IMR-90 (cell line): ENCODE measurements at regions not wholly inside any gene's neighbourhood (a gene's known extent, or its start where the extent isn't known, plus 50 kb on each side); places are given as distances from the start of the nearest gene placed in this dataset.

Experiments used
- ATAC-seq: fragments of 200-7000 bp; cut with Tn5 transposase; 2 replicates; pipeline ENCODE4 v1.9.1; 2020; ENCODE audit warnings: low read depth, mild to moderate bottlenecking, moderate library complexity
- BruUV-seq: library from RNA; stranded (reverse); fragments of 400-500 nt; replicated peaks from 2 replicates; lab custom pipeline; 2021; lab: Mats Ljungman, UMichigan
- CTCF ChIA-PET: fragments of 300-600 bp; formaldehyde crosslinking; extraction: SDS; loops from one replicate; lab custom pipeline; 2021; ENCODE audit warnings: antibody characterized with exemption; lab: Yijun Ruan, JAX
- POLR2A ChIA-PET: fragments of 300-600 bp; sonication (Branson Sonifier 250); formaldehyde crosslinking; loops from one replicate; lab custom pipeline; 2022; ENCODE audit warnings: antibody characterized with exemption; ENCODE audit not compliant: unreplicated experiment; lab: Charles Lee
- DNase-seq: peaks from one replicate; pipeline ENCODE4 v3.0.0; 2013
- H2AFZ ChIP-seq: replicated peaks from 2 replicates; pipeline ENCODE3; 2013; ENCODE audit warnings: low read length, mild to moderate bottlenecking; ENCODE audit not compliant: poor library complexity
- H2AK5ac ChIP-seq: 2 replicates; pipeline ENCODE4 v1.6.1; 2013; ENCODE audit warnings: low read depth, low read length, inconsistent platforms
- H2AK9ac ChIP-seq: replicated peaks from 2 replicates; pipeline ENCODE3; 2013; ENCODE audit warnings: mild to moderate bottlenecking, low read depth, low read length, moderate library complexity; ENCODE audit not compliant: poor library complexity
- H2BK120ac ChIP-seq: 2 replicates; pipeline ENCODE4 v1.6.1; 2013; ENCODE audit warnings: low read depth, low read length, inconsistent platforms
- H2BK15ac ChIP-seq: 3 replicates; pipeline ENCODE4 v1.6.1; 2013; ENCODE audit warnings: low read depth, low read length, inconsistent platforms
- H2BK20ac ChIP-seq: 2 replicates; pipeline ENCODE4 v1.6.1; 2013; ENCODE audit warnings: low read depth, mild to moderate bottlenecking, inconsistent platforms, low read length, moderate library complexity
- H2BK5ac ChIP-seq: 2 replicates; pipeline ENCODE4 v1.6.1; 2013; ENCODE audit warnings: mild to moderate bottlenecking, low read depth, low read length, inconsistent platforms; ENCODE audit not compliant: poor library complexity, severe bottlenecking
- H3K14ac ChIP-seq: replicated peaks from 2 replicates; pipeline ENCODE4 v1.6.1; 2013; ENCODE audit warnings: low read depth, low read length, inconsistent platforms
- H3K18ac ChIP-seq: 2 replicates; pipeline ENCODE4 v1.6.1; 2013; ENCODE audit warnings: low read depth, low read length, control low read depth
- H3K23ac ChIP-seq: 2 replicates; pipeline ENCODE4 v1.6.1; 2013; ENCODE audit warnings: low read depth, low read length, inconsistent platforms
- H3K27ac ChIP-seq: 2 replicates; pipeline ENCODE4 v1.5.1; 2013; ENCODE audit warnings: mild to moderate bottlenecking, control low read depth, low read length; ENCODE audit not compliant: insufficient read depth
- H3K27me3 ChIP-seq: 2 replicates; pipeline ENCODE4 v1.6.1; 2013; ENCODE audit warnings: low read length; ENCODE audit not compliant: control insufficient read depth, insufficient read depth
- H3K36me3 ChIP-seq: 2 replicates; pipeline ENCODE4 v1.6.1; 2013; ENCODE audit warnings: low read length, mixed read lengths; ENCODE audit not compliant: control insufficient read depth, insufficient read depth
- H3K4ac ChIP-seq: 2 replicates; pipeline ENCODE4 v1.6.1; 2013; ENCODE audit warnings: low read depth, low read length, inconsistent platforms
- H3K4me1 ChIP-seq: 2 replicates; pipeline ENCODE4 v1.6.1; 2013; ENCODE audit warnings: low read length, mixed read lengths; ENCODE audit not compliant: control insufficient read depth, insufficient read depth
- H3K4me2 ChIP-seq: 2 replicates; pipeline ENCODE4 v1.6.1; 2013; ENCODE audit warnings: low read depth, mild to moderate bottlenecking, control low read depth, low read length, moderate library complexity
- H3K4me3 ChIP-seq: 2 replicates; pipeline ENCODE4 v1.5.1; 2013; ENCODE audit warnings: low read depth, mild to moderate bottlenecking, control low read depth, low read length, moderate library complexity; ENCODE audit not compliant: insufficient read depth
- H3K56ac ChIP-seq: 2 replicates; pipeline ENCODE4 v1.6.1; 2013; ENCODE audit warnings: low read length, inconsistent platforms; ENCODE audit not compliant: insufficient read depth; ENCODE audit errors: extremely low read depth
- H3K79me1 ChIP-seq, 2 experiments: 2 replicates each; pipeline ENCODE4 v1.6.1; 2013; ENCODE audit warnings: low read length in 2 of 2, inconsistent platforms in 1 of 2, low read depth in 1 of 2
- H3K9ac ChIP-seq: 2 replicates; pipeline ENCODE4 v1.6.1; 2013; ENCODE audit warnings: low read depth, low read length, control low read depth
- H3K9me1 ChIP-seq: 2 replicates; pipeline ENCODE4 v1.6.1; 2013; ENCODE audit warnings: low read length, inconsistent platforms; ENCODE audit not compliant: insufficient read depth
- H3K9me3 ChIP-seq: 2 replicates; pipeline ENCODE4 v1.6.1; 2013; ENCODE audit warnings: low read length; ENCODE audit not compliant: control insufficient read depth, insufficient read depth
- H4K20me1 ChIP-seq: 2 replicates; pipeline ENCODE4 v1.6.1; 2013; ENCODE audit warnings: low read length, inconsistent platforms; ENCODE audit not compliant: insufficient read depth
- H4K5ac ChIP-seq: 2 replicates; pipeline ENCODE4 v1.6.1; 2013; ENCODE audit warnings: mild to moderate bottlenecking, low read depth, low read length, control low read depth
- H4K8ac ChIP-seq, 2 experiments: 2 replicates each; pipeline ENCODE4 v1.6.1; 2013; ENCODE audit warnings: low read depth in 2 of 2, low read length in 2 of 2, control low read depth in 1 of 2, inconsistent platforms in 1 of 2
- H4K91ac ChIP-seq: 2 replicates; pipeline ENCODE4 v1.6.1; 2013; ENCODE audit warnings: low read depth, low read length, inconsistent platforms; ENCODE audit not compliant: insufficient read depth
- MAFK ChIP-seq: IDR thresholded peaks from 2 replicates; pipeline ENCODE4 v1.6.1; 2012; ENCODE audit warnings: low read depth, low read length, improper control_type of control experiment
- SMC3 ChIP-seq: fragments of 150-350 bp; IDR thresholded peaks from 2 replicates; pipeline ENCODE4 v1.6.1; 2016; ENCODE audit warnings: low read depth, mild to moderate bottlenecking, antibody characterized with exemption, low read length, moderate library complexity
- USF2 ChIP-seq: fragments of 150-350 bp; IDR thresholded peaks from 2 replicates; pipeline ENCODE4 v1.6.1; 2017; ENCODE audit warnings: mild to moderate bottlenecking, antibody characterized with exemption, low read length, low read depth
- WGBS, 2 experiments: methylation state at CpG; one replicate each; pipeline versions ENCODE4 v1.1.5 to v1.1.7; 2013; ENCODE audit warnings: missing lambda C conversion rate in 2 of 2; ENCODE audit not compliant: insufficient read length in 1 of 2; ENCODE audit errors: extremely low coverage in 2 of 2; 5-methylcytosine and 5-hydroxymethylcytosine counted together
- dilution Hi-C: fragments of 300-500 bp; cut with HindIII; formaldehyde crosslinking; loops from one replicate; pipeline ENCODE4 v1.14.3; 2018; ENCODE audit warnings: low sequenced_read_pairs; ENCODE audit not compliant: unreplicated experiment
- in situ Hi-C: fragments of 300-500 bp; cut with MboI; formaldehyde crosslinking; loops from 3 replicates; pipeline ENCODE4 v1.14.3; 2019; ENCODE audit warnings: low sequenced_read_pairs, inconsistent platforms, mixed read lengths
- intact Hi-C: fragments of 100-400 bp; cut with micrococcal nuclease; formaldehyde crosslinking; loops from 2 replicates; pipeline ENCODE4 v1.10.0; 2022

- no peak overlapping the region for H3K4me2 ChIP-seq
- no peaks in the 10 kb centered on the region for H4K20me1 ChIP-seq
- no peak overlapping the region for H2AK9ac ChIP-seq
- POLR2A ChIA-PET = no interaction called here
- H3K4ac ChIP-seq = no peak overlapping the region
- no peak overlapping the region for H4K91ac ChIP-seq
- no peaks in the 10 kb centered on the region for H3K36me3 ChIP-seq
- no peak overlapping the region for H2BK5ac ChIP-seq
- no peaks in the 10 kb centered on the region for H3K79me1 ChIP-seq
- ATAC-seq = no peak
- no peak overlapping the region for H3K56ac ChIP-seq
- peaks cover 2% of the 10 kb centered on the region; the same call in 1 of the 2 replicates for H3K4me1 ChIP-seq
- H3K27ac ChIP-seq = no peak overlapping the region
- H2BK120ac ChIP-seq = no peak overlapping the region
- peaks cover 10% of the 10 kb centered on the region for H3K9me3 ChIP-seq
- DNase-seq = no peak
- dilution Hi-C loops = no loop called here
- intact Hi-C loops = no loop called here
- CTCF ChIA-PET = no interaction called here
- H3K9me1 ChIP-seq = no peaks in the 10 kb centered on the region
- no peak overlapping the region for H3K23ac ChIP-seq
- H2AK5ac ChIP-seq = no peak overlapping the region
- no TSS peak for BruUV-seq
- no peak overlapping the region for H3K4me3 ChIP-seq
- no peak overlapping the region for H4K8ac ChIP-seq
- no peak overlapping the region for H2AFZ ChIP-seq
- no peak overlapping the region for H2BK15ac ChIP-seq
- no peak overlapping the region for H4K5ac ChIP-seq
- no peak overlapping the region for H3K18ac ChIP-seq
- H3K14ac ChIP-seq = no peak overlapping the region
- no peaks in the 10 kb centered on the region for H3K27me3 ChIP-seq
- in situ Hi-C loops = no loop called here
- H2BK20ac ChIP-seq = no peak overlapping the region
- no peak for TF ChIP-seq SMC3
- no peak for TF ChIP-seq MAFK
- no peak for TF ChIP-seq USF2
- no CpG with 5 or more reads among the region's 1 CpG for WGBS, 2 experiments
- H3K9ac ChIP-seq = no peak overlapping the region
Measured at GRCh38 chr2:234638966-234639365, 142.1 kb upstream of the ARL4C start.
